H1 (cell line): ENCODE measurements at regions not wholly inside any gene's neighbourhood (a gene's known extent, or its start where the extent isn't known, plus 50 kb on each side); places are given as distances from the start of the nearest gene placed in this dataset.
"Not testable (repeated sequence)": the region's sequence is repeated elsewhere in the genome, so short reads cannot be mapped to it uniquely, and the experiment has no call there.

ENCODE experiments used
- CTCF ChIA-PET: fragments of 300-600 bp; sonication (Branson Sonifier 250); formaldehyde crosslinking; loops from one replicate; lab custom pipeline; 2021; ENCODE audit not compliant: partially characterized antibody; lab: Charles Lee
- POLR2A ChIA-PET: fragments of 300-600 bp; sonication (Branson Sonifier 250); formaldehyde crosslinking; loops from one replicate; lab custom pipeline; 2021; ENCODE audit warnings: inconsistent platforms; ENCODE audit not compliant: partially characterized antibody; lab: Charles Lee
- DNase-seq, 2 experiments: peaks; one replicate each; pipeline versions ENCODE4 v3.0.0 to v3.0.0-alpha.2; 2010 to 2022; ENCODE audit warnings: low spot score in 2 of 2, low read depth in 1 of 2, mixed read lengths in 1 of 2
- FAIRE-seq: peaks from 2 replicates; lab custom pipeline; 2011; peaks lifted over from hg19 to GRCh38; lab: Jason Lieb, UNC
- H2AFZ ChIP-seq: 2 replicates; pipeline ENCODE4 v1.8.1; 2012; ENCODE audit warnings: low read length, inconsistent platforms
- H2AK5ac ChIP-seq: 2 replicates; pipeline ENCODE4 v1.6.1; 2013; ENCODE audit warnings: low read depth, low read length
- H2BK120ac ChIP-seq: replicated peaks from 2 replicates; pipeline ENCODE3; 2013; ENCODE audit warnings: low read depth, low read length, inconsistent platforms
- H2BK12ac ChIP-seq: 2 replicates; pipeline ENCODE4 v1.6.1; 2013; ENCODE audit warnings: low read depth, low read length
- H2BK15ac ChIP-seq: 2 replicates; pipeline ENCODE4 v1.6.1; 2013; ENCODE audit warnings: low read length
- H2BK20ac ChIP-seq: 2 replicates; pipeline ENCODE4 v1.6.1; 2013; ENCODE audit warnings: low read length
- H2BK5ac ChIP-seq: 2 replicates; pipeline ENCODE4 v1.6.1; 2013; ENCODE audit warnings: low read depth, low read length
- H3K14ac ChIP-seq: 2 replicates; pipeline ENCODE4 v1.6.1; 2013; ENCODE audit warnings: inconsistent platforms; ENCODE audit not compliant: insufficient read length
- H3K18ac ChIP-seq: 2 replicates; pipeline ENCODE4 v1.6.1; 2013; ENCODE audit warnings: low read length; ENCODE audit errors: extremely low read depth
- H3K23ac ChIP-seq: 2 replicates; pipeline ENCODE4 v1.6.1; 2013; ENCODE audit warnings: inconsistent platforms; ENCODE audit not compliant: insufficient read length
- H3K23me2 ChIP-seq: 2 replicates; pipeline ENCODE4 v1.6.1; 2013; ENCODE audit warnings: low read depth, low read length
- H3K27ac ChIP-seq: 2 replicates; pipeline ENCODE4 v1.6.1; 2011; ENCODE audit warnings: low read depth, low read length, inconsistent platforms
- H3K27me3 ChIP-seq, 4 experiments: replicated peaks in 1 of 4; 1 replicate in 1 of 4; 2 replicates in 3 of 4; pipeline versions ENCODE4 v1.6.1 to v1.8.1; 2011 to 2013; ENCODE audit warnings: low read length in 3 of 4, mild to moderate bottlenecking in 3 of 4, inconsistent platforms in 2 of 4, mixed read lengths in 2 of 4, moderate library complexity in 1 of 4; ENCODE audit not compliant: control insufficient read depth in 3 of 4, insufficient read depth in 3 of 4; ENCODE audit errors: extremely low read depth in 1 of 4
- H3K36me3 ChIP-seq, 4 experiments: 2 replicates each; pipeline versions ENCODE4 v1.6.1 to v1.8.1; 2011 to 2013; ENCODE audit warnings: mild to moderate bottlenecking in 4 of 4, low read length in 3 of 4, moderate library complexity in 2 of 4, control low read depth in 1 of 4, inconsistent platforms in 1 of 4; ENCODE audit not compliant: insufficient read depth in 4 of 4, control insufficient read depth in 2 of 4
- H3K4ac ChIP-seq: replicated peaks from 2 replicates; pipeline ENCODE3; 2013; ENCODE audit warnings: low read length, low read depth, mixed read lengths, inconsistent platforms; ENCODE audit not compliant: insufficient read length
- H3K4me1 ChIP-seq, 4 experiments: replicated peaks in 1 of 4; 1 replicate in 1 of 4; 2 replicates in 3 of 4; pipeline versions ENCODE4 v1.6.1 to v1.8.1; 2011 to 2013; ENCODE audit warnings: low read length in 3 of 4, inconsistent platforms in 2 of 4, mixed read lengths in 1 of 4; ENCODE audit not compliant: insufficient read depth in 4 of 4, control insufficient read depth in 3 of 4
- H3K4me2 ChIP-seq, 2 experiments: 2 replicates each; pipeline versions ENCODE4 v1.6.1 to v1.8.1; 2011 to 2013; ENCODE audit warnings: low read depth in 2 of 2, low read length in 2 of 2, control low read depth in 1 of 2, inconsistent platforms in 1 of 2, mild to moderate bottlenecking in 1 of 2; ENCODE audit not compliant: insufficient read depth in 1 of 2
- H3K4me3 ChIP-seq, 4 experiments: fragments of 200-600, 300-600 bp in 1 of 4; sonication (generic), shearing (Covaris generic), sonication (Bioruptor Twin) in 1 of 4; 2 replicates each; pipeline versions ENCODE4 v1.5.1 to v1.8.1; 2011 to 2016; ENCODE audit warnings: low read length in 4 of 4, low read depth in 3 of 4, control low read depth in 2 of 4, inconsistent platforms in 2 of 4, mild to moderate bottlenecking in 2 of 4, mixed read lengths in 1 of 4, moderate library complexity in 1 of 4; ENCODE audit not compliant: insufficient read depth in 2 of 4; ENCODE audit errors: extremely low read depth in 1 of 4
- H3K56ac ChIP-seq: replicated peaks from 2 replicates; pipeline ENCODE3; 2013; ENCODE audit warnings: low read depth, mild to moderate bottlenecking, mixed read lengths, low read length, inconsistent platforms; ENCODE audit not compliant: insufficient read length
- H3K79me1 ChIP-seq: 2 replicates; pipeline ENCODE4 v1.6.1; 2013; ENCODE audit warnings: low read depth, low read length, control low read depth
- H3K79me2 ChIP-seq, 2 experiments: 2 replicates each; pipeline versions ENCODE4 v1.6.1 to v1.8.1; 2012 to 2013; ENCODE audit warnings: low read length in 2 of 2, mild to moderate bottlenecking in 2 of 2, inconsistent platforms in 1 of 2; ENCODE audit not compliant: insufficient read depth in 2 of 2, control insufficient read depth in 1 of 2
- H3K9ac ChIP-seq, 4 experiments: replicated peaks in 1 of 4; 1 replicate in 1 of 4; 2 replicates in 3 of 4; pipeline versions ENCODE4 v1.6.1 to v1.8.1; 2011 to 2013; ENCODE audit warnings: low read depth in 3 of 4, low read length in 3 of 4, control low read depth in 2 of 4, mild to moderate bottlenecking in 2 of 4, moderate library complexity in 2 of 4, inconsistent platforms in 1 of 4; ENCODE audit errors: extremely low read depth in 1 of 4
- H3K9me3 ChIP-seq, 2 experiments: 2 replicates each; pipeline versions ENCODE4 v1.6.1 to v1.8.1; 2012 to 2013; ENCODE audit warnings: mild to moderate bottlenecking in 2 of 2, moderate library complexity in 2 of 2, control low read depth in 1 of 2, inconsistent platforms in 1 of 2, low read depth in 1 of 2, low read length in 1 of 2, mixed read lengths in 1 of 2; ENCODE audit not compliant: insufficient read depth in 2 of 2
- H4K20me1 ChIP-seq, 2 experiments: replicated peaks in 1 of 2; 2 replicates each; pipeline versions ENCODE3 to v1.8.1; 2011 to 2013; ENCODE audit warnings: inconsistent platforms in 2 of 2, low read length in 2 of 2, mild to moderate bottlenecking in 1 of 2; ENCODE audit not compliant: insufficient read depth in 2 of 2, control insufficient read depth in 1 of 2
- H4K5ac ChIP-seq: 2 replicates; pipeline ENCODE4 v1.6.1; 2013; ENCODE audit warnings: low read length, low read depth, mixed read lengths, inconsistent platforms; ENCODE audit not compliant: insufficient read length
- H4K8ac ChIP-seq: 2 replicates; pipeline ENCODE4 v1.8.0; 2013; ENCODE audit warnings: mild to moderate bottlenecking, moderate library complexity, low read length, inconsistent platforms; ENCODE audit not compliant: insufficient read depth; ENCODE audit errors: extremely low read depth
- H4K91ac ChIP-seq: replicated peaks from 2 replicates; pipeline ENCODE3; 2013; ENCODE audit warnings: low read length, mixed read lengths, inconsistent platforms; ENCODE audit not compliant: insufficient read length
- WGBS, 2 experiments: shearing (Covaris generic) in 1 of 2; methylation state at CpG; one replicate each; pipeline versions ENCODE4 v1.1.6 to v1.1.7; 2013 to 2015; ENCODE audit warnings: low lambda C conversion rate in 2 of 2, mixed read lengths in 2 of 2, inconsistent platforms in 1 of 2, low coverage in 1 of 2, missing lambda C conversion rate in 1 of 2; ENCODE audit not compliant: insufficient replicate concordance in 2 of 2, insufficient coverage in 1 of 2, insufficient read length in 1 of 2; ENCODE audit errors: extremely low coverage in 1 of 2, missing lambda C conversion rate in 1 of 2; 5-methylcytosine and 5-hydroxymethylcytosine counted together

DNA sequence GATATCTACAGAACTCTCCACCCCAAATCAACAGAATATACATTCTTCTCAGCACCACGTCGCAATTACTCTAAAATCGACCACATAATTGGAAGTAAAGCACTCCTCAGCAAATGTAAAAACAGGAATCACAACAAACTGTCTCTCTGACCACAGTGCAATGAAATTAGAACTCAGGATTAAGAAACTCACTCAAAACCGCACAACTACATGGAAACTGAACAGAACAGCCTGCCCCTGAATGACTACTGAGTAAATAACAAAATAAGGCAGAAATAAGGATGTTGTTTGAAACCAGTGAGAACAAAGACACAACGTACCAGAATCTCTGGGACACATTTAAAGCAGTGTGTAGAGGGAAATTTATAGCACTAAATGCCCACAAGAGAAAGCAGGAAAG lies 156.3 kb upstream of the SPRY1 start:
- H3K18ac ChIP-seq, H2BK5ac ChIP-seq, H3K4me2 ChIP-seq, H4K20me1 ChIP-seq, FAIRE-seq, H3K9ac ChIP-seq, H3K23ac ChIP-seq, H3K27me3 ChIP-seq, H4K91ac ChIP-seq, H3K79me1 ChIP-seq, H4K5ac ChIP-seq, H3K9me3 ChIP-seq, H4K8ac ChIP-seq, H3K4ac ChIP-seq, H2BK20ac ChIP-seq, CTCF ChIA-PET, H2AK5ac ChIP-seq, H3K56ac ChIP-seq, H2BK120ac ChIP-seq, H2AFZ ChIP-seq, H2BK12ac ChIP-seq, H3K4me1 ChIP-seq, H3K36me3 ChIP-seq, H2BK15ac ChIP-seq, H3K79me2 ChIP-seq, H3K4me3 ChIP-seq, H3K23me2 ChIP-seq, DNase-seq, H3K27ac ChIP-seq, H3K14ac ChIP-seq: not testable (repeated sequence)
- POLR2A ChIA-PET: interaction anchor here (1.4 kb wide), 1 partner anchor 18 kb away, joined by 4 read pairs; no protein-coding TSS in a partner anchor
- WGBS, 2 experiments: 89% methylated on average over 5 of the region's 5 CpGs; no CpG with 5 or more reads in 1 of the 2 experiments

DNA sequence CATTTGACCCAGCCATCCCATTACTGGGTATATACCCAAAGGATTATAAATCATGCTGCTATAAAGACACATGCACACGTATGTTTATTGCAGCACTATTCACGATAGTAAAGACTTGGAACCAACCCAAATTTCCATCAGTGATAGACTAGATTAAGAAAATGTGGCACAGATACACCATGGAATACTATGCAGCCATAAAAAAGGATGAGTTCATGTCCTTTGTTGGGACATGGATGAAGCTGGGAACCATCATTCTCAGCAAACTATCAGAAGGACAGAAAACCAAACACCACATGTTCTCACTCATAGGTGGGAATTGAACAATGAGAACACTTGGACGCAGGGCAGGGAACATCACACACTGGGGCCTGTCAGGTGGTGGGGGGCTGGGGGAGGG lies 153.4 kb upstream of the SPRY1 start:
- H2BK5ac ChIP-seq, DNase-seq, H3K9ac ChIP-seq, H2BK12ac ChIP-seq, H3K27ac ChIP-seq, H3K9me3 ChIP-seq, H3K4me2 ChIP-seq, H4K20me1 ChIP-seq, H3K4me1 ChIP-seq, H4K5ac ChIP-seq, H3K79me2 ChIP-seq, H3K36me3 ChIP-seq, H3K79me1 ChIP-seq, H2BK20ac ChIP-seq, H4K91ac ChIP-seq, H2AK5ac ChIP-seq, FAIRE-seq, H4K8ac ChIP-seq, H3K18ac ChIP-seq, H3K23ac ChIP-seq, POLR2A ChIA-PET, H3K27me3 ChIP-seq, H2BK120ac ChIP-seq, H3K14ac ChIP-seq, H2AFZ ChIP-seq, H3K56ac ChIP-seq, H3K4ac ChIP-seq, H2BK15ac ChIP-seq, H3K23me2 ChIP-seq, H3K4me3 ChIP-seq: not testable (repeated sequence)
- CTCF ChIA-PET: interaction anchor here (0.7 kb wide), 1 partner anchor 310 kb away, joined by 3 read pairs; no protein-coding TSS in a partner anchor
- WGBS, 2 experiments: 100% methylated on average over 3 of the region's 3 CpGs; no CpG with 5 or more reads in 1 of the 2 experiments
